HEK293 (cell line): ENCODE measurements at regions not wholly inside any gene's neighbourhood (a gene's known extent, or its start where the extent isn't known, plus 50 kb on each side); places are given as distances from the start of the nearest gene placed in this dataset.

ENCODE experiments used
- CTCF ChIA-PET: fragments of 350-600 bp; formaldehyde crosslinking; extraction: SDS; loops from one replicate; lab custom pipeline; 2021; ENCODE audit warnings: antibody characterized with exemption; lab: Yijun Ruan, JAX
- POLR2A ChIA-PET: fragments of 300-600 bp; formaldehyde crosslinking; extraction: SDS; loops from one replicate; lab custom pipeline; 2020; ENCODE audit warnings: antibody characterized with exemption, inconsistent platforms; lab: Yijun Ruan, JAX
- H3K27ac ChIP-seq: fragments of 200-500 bp; sonication (Bioruptor generic); 2 replicates; pipeline ENCODE4 v1.5.1; 2014; ENCODE audit warnings: low read depth, low read length, control low read depth, inconsistent platforms; ENCODE audit errors: extremely low read depth
- H3K36me3 ChIP-seq, 2 experiments: fragments of 200-500 bp in 1 of 2; sonication (Bioruptor generic) in 1 of 2; 1 replicate in 1 of 2; 2 replicates in 1 of 2; pipeline ENCODE4 v1.5.1; 2014 to 2017; ENCODE audit warnings: inconsistent platforms in 2 of 2, low read length in 2 of 2; ENCODE audit not compliant: control insufficient read depth in 2 of 2, insufficient read depth in 1 of 2
- H3K4me1 ChIP-seq: fragments of 200-500 bp; sonication (Bioruptor generic); 2 replicates; pipeline ENCODE4 v1.5.1; 2014; ENCODE audit warnings: mild to moderate bottlenecking, low read length, inconsistent platforms; ENCODE audit not compliant: control insufficient read depth, insufficient read depth
- H3K4me3 ChIP-seq: 2 replicates; pipeline ENCODE4 v1.5.1; 2011; ENCODE audit warnings: low read depth, mild to moderate bottlenecking, control low read depth, low read length, moderate library complexity
- H3K9me3 ChIP-seq: fragments of 200-500 bp; sonication (Bioruptor generic); 2 replicates; pipeline ENCODE4 v1.5.1; 2014; ENCODE audit warnings: low read depth, low read length, inconsistent platforms; ENCODE audit not compliant: control insufficient read depth, insufficient read depth
- GLI4 ChIP-seq: fragments of 450-650 bp; formaldehyde crosslinking; IDR thresholded peaks from 2 replicates; pipeline ENCODE4 v1.5.1; 2016; ENCODE audit warnings: missing biosample characterization, missing genetic modification characterization
- OVOL3 ChIP-seq: fragments of 450-650 bp; formaldehyde crosslinking; IDR thresholded peaks from 2 replicates; pipeline ENCODE4 v1.5.1; 2016; ENCODE audit warnings: missing biosample characterization, missing genetic modification characterization
- SP2 ChIP-seq: fragments of 450-650 bp; formaldehyde crosslinking; IDR thresholded peaks from 2 replicates; pipeline ENCODE4 v1.5.1; 2016; ENCODE audit warnings: missing biosample characterization, missing genetic modification characterization
- TCF7L2 ChIP-seq: IDR thresholded peaks from 2 replicates; pipeline ENCODE4 v1.6.1; 2011; ENCODE audit warnings: low read depth, mild to moderate bottlenecking, inconsistent platforms, low read length, moderate library complexity, borderline replicate concordance
- TRIM28 ChIP-seq: IDR thresholded peaks from 2 replicates; pipeline ENCODE4 v1.6.1; 2011; ENCODE audit warnings: low read length, control low read depth, borderline replicate concordance
- YY1 ChIP-seq: fragments of 450-650 bp; formaldehyde crosslinking; IDR thresholded peaks from 2 replicates; pipeline ENCODE4 v1.5.1; 2018; ENCODE audit warnings: missing biosample characterization, missing genetic modification characterization
- ZBTB21 ChIP-seq: fragments of 450-650 bp; formaldehyde crosslinking; IDR thresholded peaks from 2 replicates; pipeline ENCODE4 v1.5.1; 2017; ENCODE audit warnings: missing biosample characterization, missing genetic modification characterization
- ZFP41 ChIP-seq: fragments of 450-650 bp; formaldehyde crosslinking; IDR thresholded peaks from 2 replicates; pipeline ENCODE4 v1.5.1; 2016; ENCODE audit warnings: missing biosample characterization, missing genetic modification characterization, borderline replicate concordance
- ZNF157 ChIP-seq: fragments of 450-650 bp; formaldehyde crosslinking; IDR thresholded peaks from 2 replicates; pipeline ENCODE4 v1.5.1; 2016; ENCODE audit warnings: missing biosample characterization, missing genetic modification characterization
- ZNF175 ChIP-seq: fragments of 450-650 bp; formaldehyde crosslinking; IDR thresholded peaks from 2 replicates; pipeline ENCODE4 v1.5.1; 2016; ENCODE audit warnings: missing biosample characterization, missing genetic modification characterization
- ZNF335 ChIP-seq: fragments of 450-650 bp; formaldehyde crosslinking; conservative IDR thresholded peaks from 2 replicates; pipeline ENCODE4 v1.5.1; 2016; ENCODE audit warnings: missing biosample characterization, missing genetic modification characterization
- ZNF560 ChIP-seq: fragments of 450-650 bp; formaldehyde crosslinking; IDR thresholded peaks from 2 replicates; pipeline ENCODE4 v1.5.1; 2017; ENCODE audit warnings: missing biosample characterization, missing genetic modification characterization, borderline replicate concordance
- ZNF561 ChIP-seq: fragments of 450-650 bp; IDR thresholded peaks from 2 replicates; pipeline ENCODE4 v1.5.1; 2018; ENCODE audit warnings: missing biosample characterization, missing genetic modification characterization, borderline replicate concordance
- TF ChIP-seq, protein P1 (sequence below): fragments of 450-650 bp; formaldehyde crosslinking; IDR thresholded peaks from 2 replicates; pipeline ENCODE4 v1.5.0; 2017; ENCODE audit warnings: missing biosample characterization, missing genetic modification characterization, borderline replicate concordance
- TF ChIP-seq, protein P2 (sequence below): fragments of 450-650 bp; formaldehyde crosslinking; conservative IDR thresholded peaks from 2 replicates; pipeline ENCODE4 v1.5.1; 2016; ENCODE audit warnings: low read depth, missing biosample characterization, missing genetic modification characterization
- TF ChIP-seq, protein P3 (sequence below): fragments of 450-650 bp; formaldehyde crosslinking; IDR thresholded peaks from 2 replicates; pipeline ENCODE4 v1.5.1; 2016; ENCODE audit warnings: missing biosample characterization, missing genetic modification characterization
- TF ChIP-seq, protein P4 (sequence below): sonication (generic); formaldehyde crosslinking; IDR thresholded peaks from 2 replicates; pipeline ENCODE4 v1.8.1; 2022; ENCODE audit warnings: mild to moderate bottlenecking, moderate library complexity, missing genetic modification reagents
- TF ChIP-seq, protein P5 (sequence below): fragments of 450-650 bp; formaldehyde crosslinking; IDR thresholded peaks from 2 replicates; pipeline ENCODE4; 2016; ENCODE audit warnings: missing biosample characterization, missing genetic modification characterization

DNA sequence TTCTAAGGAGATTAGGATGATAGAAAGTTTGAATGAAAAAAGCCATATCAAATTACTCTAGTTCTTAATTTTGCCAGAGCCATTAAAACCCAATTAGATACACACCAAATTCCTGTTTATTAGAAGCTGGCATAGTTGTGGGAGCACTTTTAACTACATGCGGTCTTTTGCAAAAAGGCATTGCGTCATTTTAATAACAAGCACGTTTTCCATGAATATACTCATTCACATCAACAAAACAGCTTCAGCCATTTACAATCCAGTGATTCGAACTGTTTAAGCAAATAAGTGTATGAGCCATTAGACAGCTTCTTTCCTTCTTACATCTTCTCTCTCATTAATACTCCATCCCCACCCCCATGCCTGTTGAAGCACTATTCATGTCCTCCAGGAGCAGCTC, 109.5 kb upstream of the EOLA2 start:
- Histone ChIP-seq H3K4me1 (no peaks in the 10 kb centered on the region), H3K4me3 (no peak overlapping the region), H3K9me3 (peaks cover 4% of the 10 kb centered on the region; the same call in 1 of the 2 replicates), H3K27ac (no peak overlapping the region)
- CTCF ChIA-PET, result interaction anchor here (0.6 kb wide), 2 partner anchors 16 to 318 kb away, joined by 3 read pairs; no protein-coding TSS in a partner anchor
- TF ChIP-seq ZFP41 (tag by site-specific recombination) (no peak), TRIM28 (no peak), ZNF157 (tag by site-specific recombination) (no peak)
- TF ChIP-seq, protein P1, sequence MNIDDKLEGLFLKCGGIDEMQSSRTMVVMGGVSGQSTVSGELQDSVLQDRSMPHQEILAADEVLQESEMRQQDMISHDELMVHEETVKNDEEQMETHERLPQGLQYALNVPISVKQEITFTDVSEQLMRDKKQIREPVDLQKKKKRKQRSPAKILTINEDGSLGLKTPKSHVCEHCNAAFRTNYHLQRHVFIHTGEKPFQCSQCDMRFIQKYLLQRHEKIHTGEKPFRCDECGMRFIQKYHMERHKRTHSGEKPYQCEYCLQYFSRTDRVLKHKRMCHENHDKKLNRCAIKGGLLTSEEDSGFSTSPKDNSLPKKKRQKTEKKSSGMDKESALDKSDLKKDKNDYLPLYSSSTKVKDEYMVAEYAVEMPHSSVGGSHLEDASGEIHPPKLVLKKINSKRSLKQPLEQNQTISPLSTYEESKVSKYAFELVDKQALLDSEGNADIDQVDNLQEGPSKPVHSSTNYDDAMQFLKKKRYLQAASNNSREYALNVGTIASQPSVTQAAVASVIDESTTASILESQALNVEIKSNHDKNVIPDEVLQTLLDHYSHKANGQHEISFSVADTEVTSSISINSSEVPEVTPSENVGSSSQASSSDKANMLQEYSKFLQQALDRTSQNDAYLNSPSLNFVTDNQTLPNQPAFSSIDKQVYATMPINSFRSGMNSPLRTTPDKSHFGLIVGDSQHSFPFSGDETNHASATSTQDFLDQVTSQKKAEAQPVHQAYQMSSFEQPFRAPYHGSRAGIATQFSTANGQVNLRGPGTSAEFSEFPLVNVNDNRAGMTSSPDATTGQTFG (tag by site-specific recombination), result no peak
- TF ChIP-seq, protein P2, sequence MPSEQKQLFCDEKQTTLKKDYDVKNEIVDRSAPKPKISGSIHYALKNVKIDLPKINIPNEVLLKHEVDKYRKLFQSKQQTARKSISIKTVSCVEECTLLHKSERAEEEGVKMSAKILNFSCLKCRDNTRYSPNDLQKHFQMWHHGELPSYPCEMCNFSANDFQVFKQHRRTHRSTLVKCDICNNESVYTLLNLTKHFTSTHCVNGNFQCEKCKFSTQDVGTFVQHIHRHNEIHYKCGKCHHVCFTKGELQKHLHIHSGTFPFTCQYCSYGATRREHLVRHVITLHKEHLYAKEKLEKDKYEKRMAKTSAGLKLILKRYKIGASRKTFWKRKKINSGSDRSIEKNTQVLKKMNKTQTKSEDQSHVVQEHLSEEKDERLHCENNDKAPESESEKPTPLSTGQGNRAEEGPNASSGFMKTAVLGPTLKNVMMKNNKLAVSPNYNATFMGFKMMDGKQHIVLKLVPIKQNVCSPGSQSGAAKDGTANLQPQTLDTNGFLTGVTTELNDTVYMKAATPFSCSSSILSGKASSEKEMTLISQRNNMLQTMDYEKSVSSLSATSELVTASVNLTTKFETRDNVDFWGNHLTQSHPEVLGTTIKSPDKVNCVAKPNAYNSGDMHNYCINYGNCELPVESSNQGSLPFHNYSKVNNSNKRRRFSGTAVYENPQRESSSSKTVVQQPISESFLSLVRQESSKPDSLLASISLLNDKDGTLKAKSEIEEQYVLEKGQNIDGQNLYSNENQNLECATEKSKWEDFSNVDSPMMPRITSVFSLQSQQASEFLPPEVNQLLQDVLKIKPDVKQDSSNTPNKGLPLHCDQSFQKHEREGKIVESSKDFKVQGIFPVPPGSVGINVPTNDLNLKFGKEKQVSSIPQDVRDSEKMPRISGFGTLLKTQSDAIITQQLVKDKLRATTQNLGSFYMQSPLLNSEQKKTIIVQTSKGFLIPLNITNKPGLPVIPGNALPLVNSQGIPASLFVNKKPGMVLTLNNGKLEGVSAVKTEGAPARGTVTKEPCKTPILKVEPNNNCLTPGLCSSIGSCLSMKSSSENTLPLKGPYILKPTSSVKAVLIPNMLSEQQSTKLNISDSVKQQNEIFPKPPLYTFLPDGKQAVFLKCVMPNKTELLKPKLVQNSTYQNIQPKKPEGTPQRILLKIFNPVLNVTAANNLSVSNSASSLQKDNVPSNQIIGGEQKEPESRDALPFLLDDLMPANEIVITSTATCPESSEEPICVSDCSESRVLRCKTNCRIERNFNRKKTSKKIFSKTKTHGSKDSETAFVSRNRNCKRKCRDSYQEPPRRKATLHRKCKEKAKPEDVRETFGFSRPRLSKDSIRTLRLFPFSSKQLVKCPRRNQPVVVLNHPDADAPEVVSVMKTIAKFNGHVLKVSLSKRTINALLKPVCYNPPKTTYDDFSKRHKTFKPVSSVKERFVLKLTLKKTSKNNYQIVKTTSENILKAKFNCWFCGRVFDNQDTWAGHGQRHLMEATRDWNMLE (tag by site-specific recombination), result no peak
- TF ChIP-seq, all 188 proteins: peak for 0
- H3K36me3 ChIP-seq, result no peaks in the 10 kb centered on the region
- POLR2A ChIA-PET, result no interaction called here

DNA sequence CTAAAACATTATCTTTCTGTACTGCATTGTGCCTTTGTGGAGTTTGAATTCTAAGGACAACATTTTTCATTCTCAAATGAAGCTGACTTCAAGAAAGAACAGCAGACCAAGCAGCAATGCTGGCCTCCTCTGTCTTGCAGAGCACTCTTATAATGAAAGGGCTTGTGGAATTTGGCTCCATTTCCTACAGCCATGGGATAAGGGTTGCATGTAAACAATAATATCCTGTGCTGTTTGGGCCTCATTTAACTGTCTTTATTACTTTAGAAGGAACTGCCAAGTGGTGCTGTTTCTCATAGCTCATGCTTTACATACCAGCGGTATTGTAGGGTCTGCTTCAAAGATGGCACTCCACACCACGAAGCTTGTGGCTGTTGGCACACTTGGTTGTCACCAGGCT, 111.4 kb upstream of the EOLA2 start:
- no peak overlapping the region for H3K4me3 ChIP-seq
- no peak overlapping the region for H3K27ac ChIP-seq
- no peaks in the 10 kb centered on the region for H3K4me1 ChIP-seq
- no peak for TF ChIP-seq SP2 (tag by site-specific recombination)
- no peak for TF ChIP-seq ZNF335
- no peak for TF ChIP-seq OVOL3 (tag by site-specific recombination)
- TF ChIP-seq, protein P3, sequence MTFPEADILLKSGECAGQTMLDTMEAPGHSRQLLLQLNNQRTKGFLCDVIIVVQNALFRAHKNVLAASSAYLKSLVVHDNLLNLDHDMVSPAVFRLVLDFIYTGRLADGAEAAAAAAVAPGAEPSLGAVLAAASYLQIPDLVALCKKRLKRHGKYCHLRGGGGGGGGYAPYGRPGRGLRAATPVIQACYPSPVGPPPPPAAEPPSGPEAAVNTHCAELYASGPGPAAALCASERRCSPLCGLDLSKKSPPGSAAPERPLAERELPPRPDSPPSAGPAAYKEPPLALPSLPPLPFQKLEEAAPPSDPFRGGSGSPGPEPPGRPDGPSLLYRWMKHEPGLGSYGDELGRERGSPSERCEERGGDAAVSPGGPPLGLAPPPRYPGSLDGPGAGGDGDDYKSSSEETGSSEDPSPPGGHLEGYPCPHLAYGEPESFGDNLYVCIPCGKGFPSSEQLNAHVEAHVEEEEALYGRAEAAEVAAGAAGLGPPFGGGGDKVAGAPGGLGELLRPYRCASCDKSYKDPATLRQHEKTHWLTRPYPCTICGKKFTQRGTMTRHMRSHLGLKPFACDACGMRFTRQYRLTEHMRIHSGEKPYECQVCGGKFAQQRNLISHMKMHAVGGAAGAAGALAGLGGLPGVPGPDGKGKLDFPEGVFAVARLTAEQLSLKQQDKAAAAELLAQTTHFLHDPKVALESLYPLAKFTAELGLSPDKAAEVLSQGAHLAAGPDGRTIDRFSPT (tag by site-specific recombination), result no peak
- no peak for TF ChIP-seq ZBTB21 (tag by site-specific recombination)
- no peak for TF ChIP-seq ZNF560
- TF ChIP-seq, protein P4, sequence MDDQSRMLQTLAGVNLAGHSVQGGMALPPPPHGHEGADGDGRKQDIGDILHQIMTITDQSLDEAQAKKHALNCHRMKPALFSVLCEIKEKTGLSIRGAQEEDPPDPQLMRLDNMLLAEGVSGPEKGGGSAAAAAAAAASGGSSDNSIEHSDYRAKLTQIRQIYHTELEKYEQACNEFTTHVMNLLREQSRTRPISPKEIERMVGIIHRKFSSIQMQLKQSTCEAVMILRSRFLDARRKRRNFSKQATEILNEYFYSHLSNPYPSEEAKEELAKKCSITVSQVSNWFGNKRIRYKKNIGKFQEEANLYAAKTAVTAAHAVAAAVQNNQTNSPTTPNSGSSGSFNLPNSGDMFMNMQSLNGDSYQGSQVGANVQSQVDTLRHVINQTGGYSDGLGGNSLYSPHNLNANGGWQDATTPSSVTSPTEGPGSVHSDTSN (CRISPR knock-in tag), result no peak
- no peak for TF ChIP-seq GLI4 (tag by site-specific recombination)
- TF ChIP-seq, protein P5, sequence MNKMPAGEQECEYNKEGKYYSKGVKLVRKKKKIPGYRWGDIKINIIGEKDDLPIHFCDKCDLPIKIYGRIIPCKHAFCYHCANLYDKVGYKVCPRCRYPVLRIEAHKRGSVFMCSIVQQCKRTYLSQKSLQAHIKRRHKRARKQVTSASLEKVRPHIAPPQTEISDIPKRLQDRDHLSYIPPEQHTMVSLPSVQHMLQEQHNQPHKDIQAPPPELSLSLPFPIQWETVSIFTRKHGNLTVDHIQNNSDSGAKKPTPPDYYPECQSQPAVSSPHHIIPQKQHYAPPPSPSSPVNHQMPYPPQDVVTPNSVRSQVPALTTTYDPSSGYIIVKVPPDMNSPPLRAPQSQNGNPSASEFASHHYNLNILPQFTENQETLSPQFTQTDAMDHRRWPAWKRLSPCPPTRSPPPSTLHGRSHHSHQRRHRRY (tag by site-specific recombination), result no peak
- TF ChIP-seq TCF7L2, result no peak
- no peak for TF ChIP-seq ZNF157 (tag by site-specific recombination)
- TF ChIP-seq ZNF561 (tag by site-specific recombination), result no peak
- TF ChIP-seq ZNF175, result no peak
- no peak for TF ChIP-seq YY1
- peaks cover 4% of the 10 kb centered on the region; the same call in 1 of the 2 replicates for H3K9me3 ChIP-seq
- CTCF ChIA-PET, result interaction anchor here (0.6 to 1.9 kb wide), 2 partner anchors 88 to 630 kb away, joined by 3 to 4 read pairs; no protein-coding TSS in a partner anchor
- POLR2A ChIA-PET, result no interaction called here
- no peaks in the 10 kb centered on the region for H3K36me3 ChIP-seq
